GM12878 (cell line): ENCODE measurements at regions not wholly inside any gene's neighbourhood (a gene's known extent, or its start where the extent isn't known, plus 50 kb on each side); places are given as distances from the start of the nearest gene placed in this dataset.

Experiments used
- ATAC-seq: fragments of 200-7000 bp; cut with Tn5 transposase; 3 replicates; pipeline ENCODE4 v1.9.1; 2020; ENCODE audit warnings: mild to moderate bottlenecking, moderate library complexity
- BruUV-seq: library from RNA; stranded (reverse); fragments of 400-500 nt; replicated peaks from 2 replicates; lab custom pipeline; 2021; lab: Mats Ljungman, UMichigan
- CTCF ChIA-PET: fragments of 300-600 bp; sonication (Branson Sonifier 250); formaldehyde crosslinking; extraction: SDS; loops from one replicate; lab custom pipeline; 2021; ENCODE audit warnings: inconsistent platforms; lab: Yijun Ruan, JAX
- POLR2A ChIA-PET: fragments of 350-600 bp; formaldehyde crosslinking; extraction: SDS; loops from one replicate; lab custom pipeline; 2021; ENCODE audit warnings: inconsistent platforms; lab: Charles Lee
- RAD21 ChIA-PET: fragments of 300-600 bp; sonication (Branson Sonifier 250); formaldehyde crosslinking; loops from one replicate; lab custom pipeline; 2023; ENCODE audit warnings: antibody characterized with exemption; ENCODE audit not compliant: unreplicated experiment; lab: Charles Lee
- SMC1A ChIA-PET: fragments of 300-600 bp; sonication (Branson Sonifier 250); formaldehyde crosslinking; loops from one replicate; lab custom pipeline; 2023; ENCODE audit not compliant: unreplicated experiment, uncharacterized antibody; lab: Charles Lee
- DNase-seq: peaks from one replicate; pipeline ENCODE4 v3.0.0-alpha.2; 2011; ENCODE audit warnings: low read depth, low spot score
- FAIRE-seq: peaks from 3 replicates; lab custom pipeline; 2011; peaks lifted over from hg19 to GRCh38; lab: Jason Lieb, UNC
- H2AFZ ChIP-seq: 2 replicates; pipeline ENCODE4 v1.6.0; 2011; ENCODE audit warnings: low read depth, low read length, control low read depth; ENCODE audit not compliant: control insufficient read depth
- H3K27ac ChIP-seq: 2 replicates; pipeline ENCODE4 v1.5.1; 2011; ENCODE audit warnings: control low read depth; ENCODE audit not compliant: control insufficient read depth, insufficient read depth
- H3K27me3 ChIP-seq, 2 experiments: replicated peaks in 1 of 2; 2 replicates each; pipeline versions ENCODE4 v1.6.0 to v1.6.1; 2011; ENCODE audit warnings: low read length in 1 of 2; ENCODE audit not compliant: control insufficient read depth in 2 of 2, insufficient read depth in 2 of 2
- H3K36me3 ChIP-seq, 2 experiments: 2 replicates each; pipeline ENCODE4 v1.5.1; 2011; ENCODE audit warnings: low read length in 1 of 2; ENCODE audit not compliant: control insufficient read depth in 2 of 2, insufficient read depth in 2 of 2
- H3K4me1 ChIP-seq: 2 replicates; pipeline ENCODE4 v1.6.1; 2011; ENCODE audit warnings: mild to moderate bottlenecking, low read length, moderate library complexity, mixed read lengths; ENCODE audit not compliant: control insufficient read depth, insufficient read depth
- H3K4me2 ChIP-seq: 2 replicates; pipeline ENCODE4 v1.6.0; 2011; ENCODE audit warnings: control low read depth; ENCODE audit not compliant: control insufficient read depth, insufficient read depth
- H3K4me3 ChIP-seq: fragments of 200-600 bp; sonication (generic); 2 replicates; pipeline ENCODE4 v1.5.1; 2016
- H3K79me2 ChIP-seq: 2 replicates; pipeline ENCODE4 v1.6.0; 2011; ENCODE audit warnings: low read length; ENCODE audit not compliant: control insufficient read depth, insufficient read depth
- H3K9ac ChIP-seq: 2 replicates; pipeline ENCODE4 v1.8.0; 2011; ENCODE audit warnings: low read length, control low read depth, mixed read lengths; ENCODE audit not compliant: control insufficient read depth, insufficient read depth
- H3K9me3 ChIP-seq: replicated peaks from 3 replicates; pipeline ENCODE4 v1.5.1; 2011; ENCODE audit warnings: mild to moderate bottlenecking, low read length; ENCODE audit not compliant: control insufficient read depth, insufficient read depth
- H4K20me1 ChIP-seq: 2 replicates; pipeline ENCODE4 v1.6.0; 2011; ENCODE audit not compliant: control insufficient read depth, insufficient read depth
- MTA2 ChIP-seq: fragments of 450-650 bp; IDR thresholded peaks from 2 replicates; pipeline ENCODE4 v1.6.1; 2016; ENCODE audit warnings: low read depth, mild to moderate bottlenecking, moderate library complexity
- NFYA ChIP-seq: IDR thresholded peaks from 2 replicates; pipeline ENCODE4 v1.6.1; 2011; ENCODE audit warnings: low read depth, mild to moderate bottlenecking, low read length, improper control_type of control experiment, borderline replicate concordance
- PBX3 ChIP-seq: IDR thresholded peaks from 2 replicates; pipeline ENCODE4 v1.6.1; 2011; ENCODE audit warnings: mild to moderate bottlenecking, low read depth, low read length, moderate library complexity; ENCODE audit not compliant: insufficient replicate concordance
- POU2F2 ChIP-seq: IDR thresholded peaks from 3 replicates; pipeline ENCODE4 v1.6.1; 2011; ENCODE audit warnings: low read depth, mild to moderate bottlenecking, low read length, borderline replicate concordance
- TCF3 ChIP-seq: IDR thresholded peaks from 2 replicates; pipeline ENCODE4 v1.6.1; 2012; ENCODE audit warnings: low read depth, mild to moderate bottlenecking, low read length, borderline replicate concordance; ENCODE audit not compliant: insufficient read depth
- ZBED1 ChIP-seq: IDR thresholded peaks from 2 replicates; pipeline ENCODE4 v1.6.1; 2016; ENCODE audit warnings: borderline replicate concordance
- ZSCAN29 ChIP-seq: fragments of 450-650 bp; IDR thresholded peaks from 2 replicates; pipeline ENCODE4 v1.6.1; 2017; ENCODE audit warnings: mild to moderate bottlenecking, moderate library complexity
- WGBS: methylation state at CpG from one replicate; pipeline ENCODE4 v1.1.6; 2016; ENCODE audit warnings: low lambda C conversion rate; ENCODE audit not compliant: insufficient replicate concordance, insufficient coverage; ENCODE audit errors: missing lambda C conversion rate; 5-methylcytosine and 5-hydroxymethylcytosine counted together
- in situ Hi-C: fragments of 300-500 bp; cut with MboI; formaldehyde crosslinking; loops from 9 replicates; pipeline ENCODE4 v1.14.3; 2018; ENCODE audit warnings: mixed read lengths
- intact Hi-C: fragments of 100-400 bp; cut with micrococcal nuclease; formaldehyde crosslinking; loops from one replicate; pipeline ENCODE4 v1.14.2; 2022; ENCODE audit not compliant: unreplicated experiment
- TF ChIP-seq, protein P1 (sequence below): fragments of 450-650 bp; IDR thresholded peaks from 2 replicates; pipeline ENCODE4 v1.6.1; 2018; ENCODE audit warnings: borderline replicate concordance, mild to moderate bottlenecking; ENCODE audit not compliant: partially characterized antibody
- TF ChIP-seq, protein P2 (sequence below): IDR thresholded peaks from 2 replicates; pipeline ENCODE4 v1.6.1; 2012; ENCODE audit warnings: low read depth, low read length, improper control_type of control experiment

DNA sequence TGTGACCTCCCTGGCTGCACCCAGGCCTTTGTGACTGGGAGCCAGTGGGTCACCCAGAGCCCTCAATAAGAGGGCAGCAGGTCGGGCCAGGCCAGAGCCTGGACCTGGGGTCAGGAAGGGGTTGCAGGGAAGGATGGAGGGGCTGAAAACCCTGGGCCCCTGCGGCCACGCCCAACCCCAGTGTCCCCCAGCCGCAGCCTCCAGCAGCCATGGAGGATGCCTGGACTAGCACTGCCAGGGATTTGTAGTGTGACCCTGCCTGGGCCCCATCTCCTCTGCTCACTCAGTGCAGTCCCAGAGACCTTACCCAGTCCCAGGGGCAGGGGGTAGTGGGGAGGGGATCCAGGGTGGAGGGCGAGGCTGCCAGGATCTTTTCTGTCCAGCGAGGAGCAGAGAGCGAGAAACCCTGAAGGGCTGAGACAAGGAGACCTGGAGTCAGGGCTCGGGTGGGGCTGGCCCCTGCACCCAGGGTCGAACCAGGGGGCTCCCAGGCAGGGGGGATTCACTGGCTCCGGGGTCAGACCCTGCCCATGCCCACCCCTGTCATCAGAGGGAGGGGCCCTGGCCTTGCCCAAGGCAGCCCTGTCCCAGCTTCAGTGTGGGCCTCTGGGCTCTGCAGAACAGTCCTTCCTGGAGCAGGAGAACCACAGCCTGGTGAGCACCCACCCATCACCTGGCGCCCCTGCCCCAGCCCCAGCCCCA, 187.5 kb downstream of the IGLL1 start:
- H3K36me3 ChIP-seq: no peaks in the 10 kb centered on the region
- no peaks in the 10 kb centered on the region for H3K79me2 ChIP-seq
- H3K4me1 ChIP-seq: no peaks in the 10 kb centered on the region
- H3K9me3 ChIP-seq: no peaks in the 10 kb centered on the region
- no peak overlapping the region for H3K4me3 ChIP-seq
- no peak overlapping the region for H3K9ac ChIP-seq
- H3K27me3 ChIP-seq: no peaks in the 10 kb centered on the region
- WGBS: 33% methylated on average over 9 of the region's 11 CpGs
- no TSS peak for BruUV-seq
- in situ Hi-C loops (loop anchor here (25.0 kb wide), 1 partner anchor 580 kb away; no protein-coding TSS in a partner anchor), intact Hi-C loops (no loop called here)
- SMC1A ChIA-PET: no interaction called here
- no peak overlapping the region for H2AFZ ChIP-seq
- ATAC-seq (no peak), FAIRE-seq (no peak), DNase-seq (no peak)
- CTCF ChIA-PET: no interaction called here
- no peak overlapping the region for H3K4me2 ChIP-seq
- no peak overlapping the region for H3K27ac ChIP-seq
- POLR2A ChIA-PET: no interaction called here
- RAD21 ChIA-PET: no interaction called here
- H4K20me1 ChIP-seq: no peaks in the 10 kb centered on the region
- TF ChIP-seq, protein P1, sequence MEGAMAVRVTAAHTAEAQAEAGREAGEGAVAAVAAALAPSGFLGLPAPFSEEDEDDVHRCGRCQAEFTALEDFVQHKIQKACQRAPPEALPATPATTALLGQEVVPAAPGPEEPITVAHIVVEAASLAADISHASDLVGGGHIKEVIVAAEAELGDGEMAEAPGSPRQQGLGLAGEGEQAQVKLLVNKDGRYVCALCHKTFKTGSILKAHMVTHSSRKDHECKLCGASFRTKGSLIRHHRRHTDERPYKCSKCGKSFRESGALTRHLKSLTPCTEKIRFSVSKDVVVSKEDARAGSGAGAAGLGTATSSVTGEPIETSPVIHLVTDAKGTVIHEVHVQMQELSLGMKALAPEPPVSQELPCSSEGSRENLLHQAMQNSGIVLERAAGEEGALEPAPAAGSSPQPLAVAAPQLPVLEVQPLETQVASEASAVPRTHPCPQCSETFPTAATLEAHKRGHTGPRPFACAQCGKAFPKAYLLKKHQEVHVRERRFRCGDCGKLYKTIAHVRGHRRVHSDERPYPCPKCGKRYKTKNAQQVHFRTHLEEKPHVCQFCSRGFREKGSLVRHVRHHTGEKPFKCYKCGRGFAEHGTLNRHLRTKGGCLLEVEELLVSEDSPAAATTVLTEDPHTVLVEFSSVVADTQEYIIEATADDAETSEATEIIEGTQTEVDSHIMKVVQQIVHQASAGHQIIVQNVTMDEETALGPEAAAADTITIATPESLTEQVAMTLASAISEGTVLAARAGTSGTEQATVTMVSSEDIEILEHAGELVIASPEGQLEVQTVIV: no peak
- TF ChIP-seq ZBED1: no peak
- no peak for TF ChIP-seq PBX3
- TF ChIP-seq ZSCAN29: no peak
- TF ChIP-seq MTA2: no peak
- TF ChIP-seq, protein P2, sequence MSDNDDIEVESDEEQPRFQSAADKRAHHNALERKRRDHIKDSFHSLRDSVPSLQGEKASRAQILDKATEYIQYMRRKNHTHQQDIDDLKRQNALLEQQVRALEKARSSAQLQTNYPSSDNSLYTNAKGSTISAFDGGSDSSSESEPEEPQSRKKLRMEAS: no peak
- no peak for TF ChIP-seq POU2F2
- no peak for TF ChIP-seq NFYA
- no peak for TF ChIP-seq TCF3
